ENCODE measurements at regions not wholly inside any gene's neighbourhood (a gene's known extent, or its start where the extent isn't known, plus 50 kb on each side); places are given as distances from the start of the nearest gene placed in this dataset.

DNA sequence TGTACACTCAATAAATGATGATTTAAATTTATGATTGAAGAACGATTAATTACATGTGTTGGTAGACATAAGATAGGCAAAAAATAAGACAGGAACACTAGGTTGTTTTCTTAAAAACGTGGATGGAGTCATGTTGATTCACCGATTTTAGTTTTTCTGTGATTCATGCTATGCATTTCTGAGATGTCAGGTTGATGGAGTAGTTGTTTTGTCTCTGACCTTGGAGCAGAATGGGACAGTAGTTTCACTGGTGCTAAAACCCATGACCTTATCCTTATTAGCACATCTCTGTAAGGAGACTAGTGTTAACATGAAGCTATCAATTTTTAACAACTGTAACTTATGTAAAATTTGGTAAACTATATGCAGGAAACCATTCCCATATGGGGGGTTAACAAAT is 611.6 kb upstream of the FZD8 start:
- no peak for TF ChIP-seq EZH2 (IDR thresholded peaks at IDR 0.05; ENCODE audit: low read length, missing control alignments)
- TF ChIP-seq, protein P1, sequence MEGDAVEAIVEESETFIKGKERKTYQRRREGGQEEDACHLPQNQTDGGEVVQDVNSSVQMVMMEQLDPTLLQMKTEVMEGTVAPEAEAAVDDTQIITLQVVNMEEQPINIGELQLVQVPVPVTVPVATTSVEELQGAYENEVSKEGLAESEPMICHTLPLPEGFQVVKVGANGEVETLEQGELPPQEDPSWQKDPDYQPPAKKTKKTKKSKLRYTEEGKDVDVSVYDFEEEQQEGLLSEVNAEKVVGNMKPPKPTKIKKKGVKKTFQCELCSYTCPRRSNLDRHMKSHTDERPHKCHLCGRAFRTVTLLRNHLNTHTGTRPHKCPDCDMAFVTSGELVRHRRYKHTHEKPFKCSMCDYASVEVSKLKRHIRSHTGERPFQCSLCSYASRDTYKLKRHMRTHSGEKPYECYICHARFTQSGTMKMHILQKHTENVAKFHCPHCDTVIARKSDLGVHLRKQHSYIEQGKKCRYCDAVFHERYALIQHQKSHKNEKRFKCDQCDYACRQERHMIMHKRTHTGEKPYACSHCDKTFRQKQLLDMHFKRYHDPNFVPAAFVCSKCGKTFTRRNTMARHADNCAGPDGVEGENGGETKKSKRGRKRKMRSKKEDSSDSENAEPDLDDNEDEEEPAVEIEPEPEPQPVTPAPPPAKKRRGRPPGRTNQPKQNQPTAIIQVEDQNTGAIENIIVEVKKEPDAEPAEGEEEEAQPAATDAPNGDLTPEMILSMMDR (conservative IDR thresholded peaks at IDR 0.05 in 1 of 2, IDR thresholded peaks at IDR 0.05 in 1 of 2; ENCODE audit: low read depth in 1 of 2, low read length in 2 of 2): no peak

Measured in fibroblast of lung (primary cell).